SH-SY5Y (cell line): ENCODE measurements at regions not wholly inside any gene's neighbourhood (a gene's known extent, or its start where the extent isn't known, plus 50 kb on each side); places are given as distances from the start of the nearest gene placed in this dataset.

ENCODE experiments used
- GATA2 ChIP-seq: IDR thresholded peaks from 2 replicates; pipeline ENCODE4 v1.6.1; 2011; ENCODE audit warnings: mild to moderate bottlenecking, low read depth, low read length
- GATA3 ChIP-seq: IDR thresholded peaks from 2 replicates; pipeline ENCODE4 v1.6.1; 2011; ENCODE audit warnings: low read depth, mild to moderate bottlenecking, low read length, moderate library complexity

DNA sequence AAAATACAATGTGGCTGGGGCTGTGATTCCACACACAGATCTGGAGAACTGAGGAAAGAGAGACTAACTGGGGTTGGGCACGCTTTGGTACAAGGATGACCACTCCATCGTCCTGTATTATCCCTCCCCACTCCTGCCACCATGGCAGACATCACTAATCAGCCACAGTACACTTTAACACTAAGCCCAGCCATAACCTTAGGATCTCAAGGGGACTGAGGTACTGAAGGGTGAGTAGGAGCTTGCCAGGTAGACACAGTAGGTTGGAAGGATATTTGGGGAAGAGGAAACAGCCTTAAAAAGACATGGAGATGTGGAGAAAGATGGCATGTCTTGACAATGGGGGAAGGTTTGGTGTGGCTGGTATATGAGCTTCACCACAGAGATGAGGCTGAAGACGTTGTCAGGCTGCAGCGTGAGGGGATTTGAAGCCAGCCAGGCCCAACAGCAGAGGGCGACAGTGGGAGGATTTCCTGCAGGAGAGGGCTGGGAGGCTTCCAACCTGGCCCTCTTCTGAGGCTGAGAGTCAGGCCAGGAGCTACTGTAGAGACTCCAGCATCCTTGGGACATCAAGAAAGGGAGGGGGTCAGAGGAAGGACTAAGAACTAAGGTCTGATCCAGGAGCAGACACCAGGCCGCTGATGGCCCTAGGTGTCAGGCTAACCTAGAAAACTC lies 58.6 kb upstream of the COL13A1 start:
- TF ChIP-seq GATA2: no peak
- no peak for TF ChIP-seq GATA3
